ENCODE measurements at regions not wholly inside any gene's neighbourhood (a gene's known extent, or its start where the extent isn't known, plus 50 kb on each side); places are given as distances from the start of the nearest gene placed in this dataset.
"Not testable (repeated sequence)": the region's sequence is repeated elsewhere in the genome, so short reads cannot be mapped to it uniquely, and the experiment has no call there.

DNA sequence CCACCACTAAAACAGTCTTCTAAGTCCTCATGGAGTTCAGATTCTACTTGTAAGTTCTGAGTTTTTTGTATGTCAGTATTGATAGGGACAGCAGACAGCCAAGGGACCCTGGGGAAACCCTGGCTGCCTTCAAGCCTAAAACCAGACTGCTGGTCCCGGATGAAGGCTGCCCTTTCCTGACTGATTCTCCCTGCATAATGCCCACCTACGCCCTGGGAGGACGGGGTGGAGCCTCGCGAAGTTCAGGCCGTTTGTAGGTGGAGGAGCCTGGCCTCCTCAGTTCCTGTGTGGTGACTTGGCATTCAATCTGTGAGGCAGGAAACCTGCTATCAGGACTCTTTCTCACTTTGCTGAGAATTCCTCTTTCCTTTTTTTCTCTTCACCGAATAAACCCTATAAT lies 120.3 kb upstream of the LGSN start:
- FAIRE-seq (no peak), DNase-seq (ENCODE audit: extremely low spot score, insufficient read length, low read depth) (no peak)

DNA sequence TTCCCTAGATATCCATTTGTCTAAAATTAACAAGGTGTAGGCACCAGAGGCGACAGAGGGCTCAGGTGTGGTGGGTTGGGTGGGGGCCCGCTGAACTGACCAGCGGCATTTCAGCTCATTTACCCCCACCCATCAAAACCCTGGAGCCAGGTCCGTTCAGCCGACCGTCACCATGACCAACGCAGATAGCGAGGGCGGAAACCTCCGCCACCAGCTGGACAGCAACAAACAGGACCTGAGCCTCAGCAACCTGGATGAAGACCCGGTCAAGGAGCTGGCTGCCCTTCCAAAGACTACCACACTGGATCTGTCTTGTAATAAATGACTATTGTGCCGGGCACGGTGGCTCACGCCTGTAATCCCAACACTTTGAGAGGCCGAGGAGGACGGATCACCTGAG lies 120.8 kb upstream of the LGSN start:
- DNase-seq (ENCODE audit: extremely low spot score, insufficient read length, low read depth) (no peak), FAIRE-seq (no peak)

DNA sequence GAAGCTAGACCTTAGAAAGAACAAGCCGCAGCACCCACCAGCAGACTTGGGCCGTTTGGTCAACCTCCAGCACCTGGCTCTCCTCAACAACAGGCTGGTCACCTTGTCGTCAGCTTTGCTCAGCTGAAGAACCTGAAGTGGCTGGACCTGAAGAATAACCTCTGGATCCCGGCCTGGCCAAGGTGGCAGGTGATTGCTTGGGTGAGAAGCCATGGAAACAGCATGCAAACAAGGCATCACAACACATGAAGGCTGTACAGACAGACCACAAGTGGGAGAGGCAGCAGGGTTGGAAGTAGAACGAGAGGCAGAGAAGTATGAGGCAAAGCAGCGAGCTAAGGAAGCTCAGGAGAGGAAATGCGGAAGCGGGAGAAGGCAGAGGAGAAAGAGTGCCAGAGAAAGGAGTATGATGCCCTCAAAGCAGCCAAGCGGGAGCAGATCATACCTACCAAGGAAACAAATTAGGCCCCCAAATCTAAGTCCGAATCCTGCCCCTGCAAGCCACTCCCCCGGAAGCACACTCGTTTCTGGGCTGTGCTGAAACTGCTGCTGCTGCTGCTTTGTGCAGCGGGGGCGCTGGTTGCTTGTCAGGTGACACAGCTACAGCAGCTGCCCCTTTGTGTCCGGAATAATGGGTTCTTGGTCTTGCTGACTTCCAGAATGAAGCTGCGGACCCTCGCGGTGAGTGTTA lies 121.6 kb upstream of the LGSN start:
- DNase-seq (ENCODE audit: extremely low spot score, insufficient read length, low read depth): no peak
- no peak for FAIRE-seq

DNA sequence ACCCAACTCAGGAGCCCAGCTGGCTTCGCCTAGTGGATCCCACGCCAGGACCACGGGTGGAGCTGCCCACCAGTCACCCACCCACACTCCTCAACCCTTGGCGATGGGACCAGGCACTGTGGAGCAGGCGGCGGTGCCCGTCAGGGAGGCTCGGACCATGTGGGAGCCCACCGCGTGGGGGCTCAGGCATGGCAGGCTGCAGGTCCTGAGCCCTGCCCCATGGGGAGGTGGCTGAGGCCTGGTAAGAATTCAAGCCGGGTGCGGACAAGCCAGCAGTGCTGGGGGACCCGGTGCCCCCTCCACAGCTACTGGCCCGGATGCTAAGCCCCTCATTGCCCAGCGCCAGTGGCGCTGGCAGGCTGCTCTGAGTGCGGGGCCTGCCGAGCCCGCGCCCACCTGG lies 123.1 kb upstream of the LGSN start:
- FAIRE-seq (no peak), DNase-seq (ENCODE audit: extremely low spot score, insufficient read length, low read depth) (no peak)

DNA sequence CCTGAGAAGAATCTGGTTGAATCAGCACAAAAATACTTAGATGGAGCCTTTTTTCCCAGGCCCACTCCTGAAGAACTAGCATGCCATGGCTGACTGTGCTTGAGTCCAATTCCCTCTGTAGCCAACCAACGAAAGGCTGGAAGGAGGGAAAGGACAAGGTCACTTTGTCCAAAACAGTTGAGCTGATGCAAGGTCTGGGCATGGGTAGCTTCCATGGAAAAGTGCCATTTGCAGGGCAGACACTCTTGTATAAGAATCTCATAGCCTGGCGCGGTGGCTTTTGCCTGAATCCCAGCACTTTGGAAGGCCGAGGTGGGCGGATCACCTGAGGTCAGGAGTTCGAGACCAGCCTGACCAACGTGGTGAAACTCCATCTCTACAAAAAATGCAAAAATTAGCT lies 125.0 kb upstream of the LGSN start:
- no peak for FAIRE-seq

DNA sequence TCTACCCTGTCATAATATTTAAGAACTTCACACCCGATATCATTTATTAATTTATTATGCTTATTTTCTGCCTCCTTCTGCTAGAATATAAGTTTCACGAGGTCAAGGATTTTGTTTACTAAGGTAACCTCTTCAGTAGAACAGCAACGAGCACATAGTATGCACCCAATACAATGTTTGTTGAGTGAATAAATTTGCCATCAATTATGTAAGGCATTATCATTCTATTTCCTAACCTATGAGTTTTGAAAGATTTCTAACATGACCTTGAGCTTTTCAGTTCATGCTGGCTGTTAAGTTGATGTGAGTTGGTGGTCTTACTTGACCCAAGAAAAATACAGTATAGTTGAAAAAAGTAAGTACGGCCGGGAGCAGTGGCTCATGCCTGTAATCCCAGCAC lies 125.9 kb upstream of the LOC128125822 start:
- DNase-seq (ENCODE audit: extremely low spot score, insufficient read length, low read depth): no peak
- no peak for FAIRE-seq

More for the DNA sequence above, 125.0 kb upstream of the LGSN start:
- no peak for DNase-seq (ENCODE audit: extremely low spot score, insufficient read length, low read depth)

DNA sequence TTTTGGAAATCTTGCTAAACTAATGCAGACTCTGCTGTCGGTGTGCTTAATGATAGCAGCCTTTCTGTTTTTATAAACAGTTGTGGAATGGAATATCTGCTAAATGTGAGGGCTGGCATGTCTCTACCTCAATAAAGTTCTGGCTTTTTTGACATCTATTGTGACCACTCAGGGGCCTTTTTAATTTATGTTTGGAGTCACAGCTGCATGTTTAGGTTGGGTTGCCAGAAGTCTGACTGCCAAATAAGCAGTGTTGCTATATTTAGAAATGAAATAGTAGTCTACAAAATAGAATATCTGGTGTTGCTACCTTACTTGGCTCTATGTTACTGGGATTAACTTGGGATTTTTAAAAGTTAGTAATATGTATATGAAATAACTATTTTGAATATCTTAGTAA lies 125.1 kb upstream of the LOC128125822 start:
- FAIRE-seq: no peak

DNA sequence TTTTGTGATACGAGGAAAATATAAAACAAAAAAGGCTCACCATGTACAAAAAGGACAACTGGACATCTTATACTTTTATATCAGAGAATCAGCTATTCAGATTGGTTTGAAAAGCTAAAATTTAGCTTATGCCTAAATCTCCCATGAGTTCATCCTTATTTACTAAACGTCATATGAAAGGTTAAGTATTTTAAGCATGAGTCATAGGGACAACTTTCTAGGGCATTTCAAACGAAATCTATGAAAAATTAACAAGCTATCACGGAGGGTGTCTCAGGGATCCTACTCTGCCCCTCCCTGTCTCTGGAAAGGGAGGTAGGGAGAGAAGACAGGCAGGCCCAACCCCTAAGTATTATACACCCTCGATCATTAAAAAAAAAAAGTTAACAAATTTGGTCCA lies 124.1 kb upstream of the LOC128125822 start:
- no peak for DNase-seq (ENCODE audit: extremely low spot score, insufficient read length, low read depth)
- no peak for FAIRE-seq

More for the DNA sequence above, 125.1 kb upstream of the LOC128125822 start:
- DNase-seq (ENCODE audit: extremely low spot score, insufficient read length, low read depth): no peak

DNA sequence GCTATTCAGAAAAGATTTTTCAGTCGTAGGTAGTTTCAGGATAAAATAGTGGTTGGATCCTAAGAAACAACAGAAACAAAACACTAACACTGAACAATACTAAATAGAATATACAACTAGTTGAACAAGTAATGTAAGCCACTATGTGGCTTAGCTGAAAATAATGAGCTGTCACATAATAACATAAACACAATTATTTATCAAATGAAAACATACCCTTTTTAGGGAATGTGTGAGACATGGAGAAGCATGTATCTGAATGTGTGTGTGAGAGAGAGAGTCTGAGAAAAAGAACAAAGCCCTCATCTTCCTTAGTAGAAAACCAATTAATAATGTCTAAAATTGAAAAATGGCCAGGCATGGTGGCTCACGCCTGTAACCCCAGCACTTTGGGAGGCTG lies 122.6 kb upstream of the LOC128125822 start:
- FAIRE-seq: no peak
- no peak for DNase-seq (ENCODE audit: extremely low spot score, insufficient read length, low read depth)

DNA sequence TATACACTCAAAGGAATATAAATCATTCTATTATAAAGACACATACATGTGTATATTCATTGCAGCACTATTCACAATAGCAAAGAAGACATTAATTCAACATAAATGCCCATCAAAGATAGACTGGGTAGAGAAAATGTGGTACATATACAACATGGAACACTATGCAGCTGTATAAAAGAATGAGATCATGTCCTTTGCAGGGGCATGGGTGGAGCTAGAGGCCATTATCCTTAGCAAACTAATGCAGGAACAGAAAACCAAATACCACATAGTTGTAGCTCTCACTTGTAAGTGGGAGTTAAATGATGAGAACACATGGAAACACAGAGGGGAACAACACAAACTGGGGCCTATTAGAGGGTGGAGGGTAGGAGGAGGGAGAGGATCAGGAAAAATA lies 121.0 kb upstream of the LOC128125822 start:
- DNase-seq (ENCODE audit: extremely low spot score, insufficient read length, low read depth) (no peak), FAIRE-seq (no peak)

DNA sequence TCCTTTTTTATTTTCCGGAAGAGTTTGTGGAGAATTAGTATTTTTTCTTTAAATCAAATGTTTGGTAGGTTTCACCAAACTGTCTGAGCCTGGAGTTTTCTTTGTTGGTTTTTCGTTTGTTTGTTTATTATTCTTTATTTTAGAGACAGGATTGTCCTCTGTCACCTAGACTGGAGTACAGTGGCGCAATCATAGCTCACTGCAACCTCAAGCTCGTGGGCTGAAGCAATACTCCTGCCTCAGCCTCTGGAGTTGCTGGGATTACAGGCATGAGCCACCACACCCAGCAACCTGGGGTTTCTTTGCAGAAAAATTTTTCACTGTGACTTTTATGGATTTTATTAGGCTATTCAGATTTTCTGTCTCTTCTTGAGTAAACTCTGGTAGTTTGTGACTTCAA lies 120.2 kb upstream of the LOC128125822 start:
- DNase-seq (ENCODE audit: extremely low spot score, insufficient read length, low read depth): no peak
- no peak for FAIRE-seq

DNA sequence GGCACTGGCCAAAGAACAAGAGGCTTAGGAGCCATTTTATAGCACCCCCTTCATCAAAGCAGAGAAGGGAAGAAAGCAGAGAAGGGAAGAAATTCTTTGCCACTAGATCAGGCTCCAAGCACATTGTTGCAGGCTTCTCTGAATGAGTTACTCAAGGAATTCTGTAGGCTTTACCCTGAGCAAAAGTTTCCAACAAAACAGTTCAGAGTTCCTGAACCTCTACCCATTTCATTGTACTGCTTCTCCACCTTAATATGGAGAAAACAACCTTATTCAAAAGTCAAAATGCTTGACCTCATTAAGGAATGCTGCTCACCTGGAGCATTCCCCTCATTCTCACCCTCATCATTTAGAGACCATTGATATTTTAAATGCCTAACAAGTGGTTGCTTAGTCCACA lies 115.5 kb upstream of the LOC128125822 start:
- no peak for DNase-seq (ENCODE audit: extremely low spot score, insufficient read length, low read depth)
- no peak for FAIRE-seq

DNA sequence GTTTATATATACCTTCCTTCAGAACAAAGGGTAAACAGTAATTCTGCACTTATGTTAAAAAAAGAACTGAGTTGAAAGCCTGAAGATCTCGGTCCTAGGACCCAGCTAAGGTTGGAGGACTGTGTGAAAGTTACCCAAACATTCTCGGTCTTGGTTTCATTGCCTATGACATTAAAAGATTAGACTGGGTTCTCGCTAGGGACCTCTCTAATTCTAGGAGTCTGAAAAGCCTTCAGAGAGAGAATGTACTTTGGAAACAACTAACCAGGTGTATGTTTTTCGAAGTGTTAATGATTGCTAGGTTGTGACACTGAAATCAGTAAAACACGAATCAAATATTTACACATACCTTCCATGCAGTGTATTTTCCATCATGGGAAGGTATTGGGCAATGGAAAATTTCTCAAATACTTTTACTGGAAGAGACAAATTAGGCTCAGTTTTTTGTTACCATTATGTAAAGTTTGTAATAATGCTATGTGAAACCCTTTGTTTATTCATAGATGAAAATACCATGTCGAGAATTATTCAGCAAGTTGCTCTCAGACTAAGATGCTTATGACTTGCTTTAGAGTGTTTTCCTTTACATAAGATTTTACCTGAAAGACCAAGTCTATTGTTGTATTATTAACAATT lies 113.7 kb upstream of the LOC128125822 start:
- DNase-seq (ENCODE audit: extremely low spot score, insufficient read length, low read depth) (peak; percentile 3), FAIRE-seq (peak; percentile 63)

DNA sequence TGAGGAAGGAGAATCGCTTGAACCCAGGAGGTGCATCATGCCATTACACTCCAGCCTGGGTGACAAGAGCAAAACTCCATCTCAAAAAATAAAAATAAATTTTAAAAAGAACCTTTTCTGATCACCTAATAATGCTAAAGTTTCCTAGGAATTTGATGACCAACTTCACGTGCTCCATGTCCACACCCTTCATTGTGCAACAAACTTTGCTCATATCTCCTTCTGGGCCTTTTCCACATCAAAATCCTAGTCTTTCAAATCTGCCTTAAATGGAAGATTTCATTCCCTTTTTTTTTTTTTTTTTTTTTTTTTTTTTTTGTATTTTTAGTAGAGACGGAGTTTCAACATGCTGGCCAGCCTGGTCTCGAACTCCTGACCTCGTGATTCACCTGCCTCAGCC lies 112.5 kb upstream of the LOC128125822 start:
- FAIRE-seq: no peak
- DNase-seq (ENCODE audit: extremely low spot score, insufficient read length, low read depth): no peak

DNA sequence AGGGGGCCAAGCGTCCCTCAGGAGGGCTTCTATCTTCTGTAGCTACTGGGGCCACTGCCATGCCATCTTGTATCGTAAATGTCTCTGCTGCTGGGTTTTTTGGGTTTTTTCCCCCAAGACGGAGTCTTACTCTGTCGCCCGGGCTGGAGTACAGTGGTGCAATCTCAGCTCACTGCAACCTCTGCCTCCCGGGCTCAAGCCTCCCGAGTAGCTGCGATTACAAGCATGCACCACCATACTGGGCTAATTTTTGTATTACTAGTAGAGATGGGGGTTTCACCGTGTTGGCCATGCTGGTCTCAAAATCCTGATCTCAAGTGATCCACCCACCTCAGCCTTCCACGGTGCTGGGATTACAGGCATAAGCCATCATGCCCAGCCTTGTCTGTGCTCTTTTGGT lies 111.3 kb upstream of the LOC128125822 start:
- DNase-seq (ENCODE audit: extremely low spot score, insufficient read length, low read depth) (no peak), FAIRE-seq (no peak)

DNA sequence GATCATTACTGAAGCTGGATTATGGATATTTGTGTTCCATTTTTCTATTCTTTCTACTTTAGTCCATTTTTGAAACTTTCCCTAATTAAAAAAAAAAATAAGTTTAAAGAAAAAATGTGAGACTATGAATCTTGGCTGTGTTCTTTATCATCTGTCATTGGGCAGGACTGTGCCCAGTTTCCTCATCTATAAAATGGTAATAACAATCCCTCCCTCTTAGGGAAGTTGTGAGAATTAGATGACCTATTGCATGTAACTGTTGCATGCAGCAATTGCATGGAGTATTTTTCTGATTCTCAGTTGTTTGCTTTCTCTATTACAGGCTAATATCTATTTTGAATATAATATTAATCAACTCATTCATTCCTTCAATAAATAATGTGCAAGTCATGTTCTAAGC lies 108.2 kb upstream of the LOC128125822 start:
- DNase-seq (ENCODE audit: extremely low spot score, insufficient read length, low read depth): no peak
- FAIRE-seq: no peak

DNA sequence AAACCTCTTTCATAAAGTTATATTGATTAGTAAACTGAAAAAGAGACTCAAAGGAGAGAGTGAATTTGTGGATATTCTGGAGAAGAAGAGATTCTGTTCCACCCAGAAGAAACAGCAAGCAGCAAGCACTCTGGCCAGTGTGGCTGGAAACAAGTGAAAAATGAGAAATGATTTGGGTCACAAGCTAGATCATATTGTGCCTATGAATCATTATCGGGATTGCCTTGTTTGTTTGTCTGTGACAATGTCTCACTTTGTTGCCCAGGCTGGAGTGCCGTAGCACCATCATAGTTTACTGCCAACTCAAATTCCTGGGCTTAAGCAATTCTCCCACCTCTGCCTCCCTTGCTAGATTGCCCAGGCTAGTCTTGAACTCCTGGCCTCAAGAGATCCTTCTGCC lies 106.5 kb upstream of the LOC128125822 start:
- FAIRE-seq: no peak
- DNase-seq (ENCODE audit: extremely low spot score, insufficient read length, low read depth): no peak

DNA sequence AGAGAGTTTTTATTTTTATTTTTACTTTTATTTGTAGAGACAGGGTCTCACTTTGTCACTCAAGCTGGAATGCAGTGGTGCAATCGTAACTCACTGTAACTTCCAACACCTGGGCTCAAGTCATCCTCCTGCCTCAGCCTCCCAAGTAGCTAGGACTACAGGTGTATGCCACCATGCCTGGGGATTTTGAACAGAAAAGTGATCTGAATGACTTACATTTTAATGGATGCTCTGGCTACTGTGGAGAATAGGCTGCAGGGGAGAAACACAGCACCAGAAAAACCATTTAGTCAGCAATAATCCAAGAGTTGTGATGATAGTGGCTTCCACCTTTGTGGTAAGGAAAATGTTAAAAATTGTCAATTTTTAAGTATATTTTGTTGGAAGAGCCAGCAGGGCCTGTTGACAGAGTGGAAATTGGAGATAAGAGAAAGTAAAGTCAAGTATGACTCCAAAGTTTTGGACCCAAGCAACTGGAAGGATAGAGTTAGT lies 106.0 kb upstream of the LOC128125822 start:
- no peak for DNase-seq (ENCODE audit: extremely low spot score, insufficient read length, low read depth)
- no peak for FAIRE-seq

DNA sequence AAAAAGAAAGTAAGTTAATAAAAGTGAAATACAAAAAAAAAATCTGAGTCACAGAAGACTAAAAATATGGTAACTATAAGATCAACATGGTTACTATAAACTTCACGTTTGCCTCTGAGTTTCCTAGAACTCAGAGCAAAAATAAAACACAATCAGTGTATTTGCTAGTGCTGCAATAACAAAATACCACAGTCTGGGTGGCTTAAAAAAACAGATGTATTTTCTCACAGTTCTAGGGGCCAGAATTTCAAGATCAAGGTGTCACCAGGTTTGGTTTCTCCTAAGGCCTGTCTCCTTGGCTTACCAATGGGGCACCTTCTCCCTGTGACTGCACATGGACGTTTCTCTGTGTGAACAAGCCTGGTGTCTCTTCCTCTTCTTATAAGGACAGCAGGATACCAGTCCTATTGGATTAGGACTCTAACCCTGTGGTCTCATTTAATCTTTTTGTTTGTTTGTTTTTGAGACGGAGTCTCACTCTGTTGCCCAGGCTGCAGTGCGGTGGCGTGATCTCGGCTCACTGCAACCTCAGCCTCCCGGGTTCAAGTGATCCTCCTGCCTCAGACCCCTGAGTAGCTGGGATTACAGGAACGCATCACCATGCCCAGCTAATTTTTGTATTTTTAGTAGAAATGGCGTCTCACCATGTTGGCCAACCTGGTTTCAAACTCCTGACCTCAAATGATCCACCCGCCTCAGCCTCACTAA lies 104.9 kb upstream of the LOC128125822 start:
- DNase-seq (ENCODE audit: extremely low spot score, insufficient read length, low read depth) (no peak), FAIRE-seq (peak; percentile 38)

DNA sequence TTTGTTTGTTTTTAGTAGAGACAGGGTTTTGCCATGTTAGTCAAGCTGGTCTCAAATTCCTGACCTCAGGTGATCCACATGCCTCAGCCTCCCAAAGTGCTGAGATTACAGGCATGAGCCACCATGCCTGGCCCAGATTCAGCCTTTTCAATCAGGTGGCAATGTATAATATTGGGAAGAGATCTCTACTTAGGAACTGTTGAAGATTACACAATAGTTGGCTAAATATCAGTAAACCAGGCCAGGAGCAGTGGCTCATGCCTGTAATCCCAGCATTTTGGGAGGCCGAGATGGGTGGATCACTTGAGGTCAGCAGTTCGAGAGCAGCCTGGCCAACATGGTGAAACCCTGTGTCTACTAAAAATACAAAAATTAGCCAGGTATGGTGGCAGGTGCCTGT lies 101.1 kb upstream of the LOC128125822 start:
- DNase-seq (ENCODE audit: extremely low spot score, insufficient read length, low read depth); FAIRE-seq: not testable (repeated sequence)

DNA sequence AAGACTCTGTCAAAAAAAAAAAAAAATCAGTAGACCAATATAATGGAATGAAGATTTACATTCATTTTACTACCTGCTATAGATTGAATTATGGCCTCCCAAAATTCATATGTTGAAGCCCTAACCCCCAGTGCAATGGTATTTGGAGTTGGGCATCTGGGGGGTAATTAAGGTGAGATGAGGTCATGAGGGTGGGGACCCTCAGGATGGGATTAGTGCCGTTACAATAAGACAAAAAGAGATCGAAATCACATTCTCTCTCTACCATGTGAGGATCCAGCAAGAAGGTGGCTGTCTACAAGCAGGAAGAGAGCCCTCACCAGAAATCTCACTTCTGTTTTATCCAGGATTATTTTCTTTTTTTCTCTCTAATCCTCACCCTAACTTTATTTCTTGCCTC lies 100.6 kb upstream of the LOC128125822 start:
- FAIRE-seq: no peak
- no peak for DNase-seq (ENCODE audit: extremely low spot score, insufficient read length, low read depth)

Measured in GM18507 (cell line).